OCI-M2 (cell line): ENCODE measurements at regions not wholly inside any gene's neighbourhood (a gene's known extent, or its start where the extent isn't known, plus 50 kb on each side); places are given as distances from the start of the nearest gene placed in this dataset.
"Not testable (repeated sequence)": the region's sequence is repeated elsewhere in the genome, so short reads cannot be mapped to it uniquely, and the experiment has no call there.

Experiments
- DNase-seq: peaks from one replicate; lab custom pipeline; 2025; ENCODE audit not compliant: unreplicated experiment; lab: John Stamatoyannopoulos, UW

DNA sequence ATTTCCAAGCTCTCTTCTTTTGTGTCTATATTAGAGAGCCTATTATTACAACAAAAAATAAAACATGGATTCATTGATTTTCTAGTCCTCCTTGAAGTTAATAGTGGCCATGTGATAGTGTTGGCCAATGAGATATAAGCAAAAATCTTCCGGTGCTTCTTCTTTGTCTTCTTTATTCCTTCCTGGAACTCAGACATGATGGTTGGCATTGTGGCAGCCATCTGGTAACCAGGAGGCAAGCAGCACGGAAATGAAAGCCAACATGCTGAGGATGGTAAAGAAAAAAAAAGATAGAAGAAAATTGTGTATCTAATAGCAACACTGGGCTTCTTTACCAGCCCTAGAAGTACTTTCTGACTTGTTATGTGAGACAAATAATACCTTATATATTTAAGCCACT is 50.8 kb upstream of the SEL1L start:
- no peak for DNase-seq

DNA sequence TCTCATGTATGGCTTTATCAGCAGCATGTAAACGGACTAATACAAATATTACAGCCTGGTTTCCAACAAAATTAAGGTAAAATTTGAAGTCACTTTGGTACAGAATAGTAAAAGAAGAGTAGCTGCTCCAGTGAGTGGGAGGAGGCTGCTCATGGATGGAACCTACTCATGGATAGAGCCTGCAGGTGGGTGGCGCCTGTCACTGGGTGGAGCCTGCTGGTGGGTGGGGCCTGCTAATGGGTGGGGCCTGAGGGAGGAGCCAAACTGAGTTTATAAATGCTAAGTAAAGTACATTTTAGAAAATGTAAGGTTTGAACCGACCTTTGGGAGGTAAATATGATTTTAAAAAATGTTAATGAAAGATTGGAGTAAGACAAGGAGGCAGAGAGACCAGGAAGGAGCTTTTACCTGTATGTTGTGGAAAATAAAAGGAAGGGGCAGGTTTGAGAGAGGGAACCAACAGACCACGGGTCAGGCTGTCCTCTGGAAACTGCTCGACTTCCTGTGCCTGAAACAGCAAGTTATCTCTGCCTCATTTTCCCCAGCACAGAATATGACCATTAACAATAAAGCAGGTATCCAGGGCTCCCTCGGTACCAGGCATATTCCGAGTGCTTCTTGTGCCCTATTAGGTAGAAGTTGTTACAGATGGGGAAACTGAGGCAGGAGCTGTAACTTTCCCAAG is 55.9 kb upstream of the SEL1L start:
- no peak for DNase-seq

DNA sequence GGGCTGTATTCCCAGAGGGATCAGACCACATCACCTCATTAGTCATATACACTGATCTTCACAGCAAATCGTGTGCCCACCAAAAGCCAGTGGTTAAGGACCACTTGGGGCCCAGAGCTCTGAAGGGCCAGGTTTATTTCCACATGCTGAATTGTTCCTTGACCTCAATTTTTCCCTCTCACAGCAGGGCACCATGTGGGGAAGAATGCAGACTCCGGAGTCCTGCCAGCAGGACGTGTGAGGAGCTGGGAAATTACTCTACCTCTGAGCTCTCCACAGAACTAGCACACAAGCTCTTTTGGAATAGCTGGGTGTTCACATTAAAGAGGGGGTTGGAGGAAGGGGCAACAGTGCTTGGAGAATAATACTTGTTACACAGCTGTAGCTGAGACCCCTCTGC is 57.6 kb upstream of the SEL1L start:
- DNase-seq, result no peak

DNA sequence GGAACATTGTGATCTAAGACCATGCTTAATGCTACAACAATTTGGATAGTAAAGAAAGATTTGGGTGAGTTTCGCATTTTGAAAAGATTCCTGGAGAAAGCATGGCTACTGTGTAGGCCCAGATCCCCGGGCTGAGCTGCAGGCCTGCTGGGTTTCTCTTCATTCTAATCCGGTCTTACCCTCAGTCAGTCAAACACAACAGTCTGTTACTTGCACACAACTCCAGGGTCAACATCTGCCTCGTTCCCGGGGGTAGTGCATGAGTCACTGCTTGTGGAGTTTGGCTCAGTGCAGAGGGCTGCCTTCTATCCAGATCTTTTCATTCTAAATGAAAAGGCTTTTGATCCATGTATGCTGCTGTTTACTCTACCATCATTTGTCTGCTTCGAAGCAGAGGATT is 60.4 kb upstream of the SEL1L start:
- no peak for DNase-seq

DNA sequence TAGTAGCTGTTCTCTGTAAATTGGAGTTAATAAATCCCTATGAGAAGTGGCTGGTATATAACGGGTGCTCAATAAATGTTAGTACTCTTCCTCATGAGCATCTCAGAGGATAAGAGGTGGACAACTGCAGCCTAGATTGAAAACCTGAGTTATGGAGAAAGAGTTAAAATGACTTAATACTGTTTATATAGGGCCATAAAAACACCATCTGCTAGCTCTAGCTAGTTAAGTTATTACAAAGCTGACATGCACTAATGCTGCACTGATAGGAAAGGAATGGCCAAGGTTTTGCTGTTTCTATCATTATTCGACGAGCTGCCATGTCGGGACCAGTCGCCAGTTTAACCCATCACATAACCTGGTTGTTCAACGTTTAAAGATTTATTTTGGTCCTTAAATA is 72.0 kb upstream of the SEL1L start:
- no peak for DNase-seq

DNA sequence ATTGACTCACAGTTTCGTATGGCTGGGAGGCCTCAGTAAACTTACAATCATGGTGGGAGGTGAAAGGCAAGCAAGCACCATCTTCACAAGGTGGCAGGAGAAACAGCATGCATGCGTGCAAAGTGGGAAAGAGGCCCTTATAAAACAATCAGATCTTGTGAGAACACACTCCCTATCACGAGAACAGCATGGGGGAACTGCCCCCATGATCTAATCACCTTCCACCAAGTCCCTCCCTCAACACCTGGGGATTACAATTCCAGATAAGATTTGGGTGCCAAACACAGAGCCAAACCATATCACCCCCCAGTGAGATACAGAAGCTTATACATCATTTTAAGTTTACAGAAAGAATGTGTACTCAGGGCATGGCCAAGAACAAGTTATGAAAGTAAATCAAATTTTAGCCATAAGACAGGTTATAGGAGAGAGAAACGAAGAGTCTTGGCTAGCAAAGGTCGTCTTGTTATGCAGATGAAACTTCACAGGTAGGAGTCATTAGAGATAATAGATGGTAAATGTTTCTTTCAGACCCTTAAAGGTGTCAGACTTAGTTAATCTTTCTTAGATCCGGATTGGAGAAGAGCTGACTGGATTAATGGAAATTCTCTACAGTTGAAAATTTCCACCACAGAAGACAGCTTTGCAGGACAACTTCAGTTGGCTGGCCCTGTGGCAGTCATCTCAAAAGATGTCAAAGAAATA is 79.8 kb upstream of the SEL1L start:
- DNase-seq, result no peak

DNA sequence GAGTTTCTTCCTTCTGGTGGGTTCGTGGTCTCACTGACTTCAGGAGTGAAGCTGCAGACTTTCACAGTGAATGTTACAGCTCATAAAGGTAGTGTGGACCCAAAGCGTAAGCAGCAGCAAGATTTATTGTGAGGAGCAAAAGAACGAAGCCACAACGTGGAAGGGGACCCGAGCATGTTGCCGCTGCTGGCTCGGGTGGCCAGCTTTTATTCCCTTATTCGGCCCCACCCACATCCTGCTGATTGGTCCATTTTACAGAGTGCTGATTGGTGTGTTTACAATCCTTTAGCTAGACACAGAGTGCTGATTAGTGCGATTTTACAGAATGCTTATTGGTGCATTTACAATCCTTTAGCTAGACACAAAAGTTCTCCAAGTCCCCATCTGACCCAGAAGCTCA is 80.6 kb upstream of the SEL1L start:
- not testable (repeated sequence) for DNase-seq

DNA sequence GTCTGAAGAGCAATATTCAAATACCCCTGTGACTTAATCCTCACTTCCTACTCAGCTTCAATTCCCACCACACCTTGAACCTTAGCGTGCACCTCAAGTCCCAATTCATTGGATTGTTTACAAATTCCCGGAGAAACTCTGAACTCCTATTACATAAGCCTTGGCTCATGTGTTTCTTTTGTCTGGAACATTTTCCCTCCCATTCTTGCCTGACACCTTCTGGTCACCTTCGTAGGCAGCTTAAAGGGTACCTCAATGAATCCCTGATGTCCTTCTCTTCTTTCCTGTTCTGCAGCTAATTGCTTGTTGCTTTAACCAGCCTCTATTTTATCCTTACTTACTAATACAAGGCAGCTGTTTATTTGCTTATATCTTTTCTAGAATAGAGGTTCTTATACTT is 85.0 kb upstream of the SEL1L start:
- no peak for DNase-seq

DNA sequence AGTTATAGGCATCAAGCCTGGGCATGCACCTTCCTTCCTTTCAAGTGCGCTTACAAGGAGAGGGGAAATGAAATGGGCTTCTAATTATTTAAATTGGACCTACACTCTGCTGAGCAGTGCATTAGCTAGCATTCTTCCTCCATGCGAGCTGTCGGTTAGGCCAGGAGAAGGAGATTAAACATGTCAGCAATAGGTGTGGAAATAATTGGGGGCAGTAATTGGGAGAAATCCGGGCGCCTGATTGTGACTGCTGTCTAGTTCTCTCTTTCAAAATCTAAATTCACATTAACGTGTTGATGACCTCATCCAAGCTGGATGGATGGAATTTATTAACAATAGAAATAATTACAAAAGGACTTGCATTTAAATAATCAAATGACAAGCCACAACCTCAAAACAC is 86.2 kb upstream of the SEL1L start:
- no peak for DNase-seq

DNA sequence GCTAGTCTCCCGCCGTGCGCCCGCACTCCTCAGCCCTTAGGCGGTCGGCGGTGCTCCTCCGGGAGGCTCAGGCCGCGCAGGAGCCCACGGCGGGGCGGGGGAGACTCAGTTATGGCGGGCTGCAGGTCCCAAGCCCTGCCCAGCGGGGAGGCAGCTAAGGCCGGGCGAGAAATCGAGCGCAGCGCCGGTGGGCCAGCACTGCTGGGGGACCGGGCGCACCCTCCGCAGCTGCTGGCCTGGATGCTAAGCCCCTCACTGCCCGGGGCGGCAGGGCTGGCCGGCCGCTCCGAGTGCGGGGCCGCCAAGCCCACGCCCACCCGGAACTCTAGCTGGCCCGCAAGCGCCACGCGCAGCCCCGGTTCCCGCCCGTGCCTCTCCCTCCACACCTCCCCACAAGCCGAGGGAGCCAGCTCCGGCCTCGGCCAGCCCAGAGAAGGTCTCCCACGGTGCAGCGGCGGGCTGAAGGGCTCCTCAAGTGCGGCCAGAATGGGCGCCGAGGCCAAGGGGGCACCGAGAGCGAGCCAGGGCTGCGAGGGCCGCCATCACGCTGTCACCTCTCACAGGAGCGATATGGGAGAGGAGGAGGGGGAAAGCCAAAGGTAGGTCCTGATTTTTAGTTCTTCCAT is 90.2 kb upstream of the SEL1L start:
- not testable (repeated sequence) for DNase-seq

DNA sequence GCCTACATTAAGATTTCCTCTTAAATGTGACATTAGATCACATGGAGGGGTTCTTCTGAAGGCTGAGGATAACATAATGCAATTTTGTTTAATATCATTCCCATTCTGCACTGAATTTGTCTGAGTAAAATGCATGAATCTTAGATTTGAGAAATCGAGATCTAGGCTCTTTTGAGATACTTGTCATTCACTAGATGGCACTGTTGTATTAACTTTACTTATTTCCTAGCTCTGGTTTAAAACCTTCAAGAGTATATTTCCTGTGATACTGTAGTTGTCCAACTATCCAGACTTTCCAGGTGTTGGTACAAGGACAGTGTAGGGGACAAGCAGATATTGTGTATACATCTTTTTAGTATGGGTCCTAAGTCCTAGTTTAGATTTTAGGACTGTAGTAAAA is 91.7 kb upstream of the SEL1L start:
- DNase-seq, result peak; percentile 16

DNA sequence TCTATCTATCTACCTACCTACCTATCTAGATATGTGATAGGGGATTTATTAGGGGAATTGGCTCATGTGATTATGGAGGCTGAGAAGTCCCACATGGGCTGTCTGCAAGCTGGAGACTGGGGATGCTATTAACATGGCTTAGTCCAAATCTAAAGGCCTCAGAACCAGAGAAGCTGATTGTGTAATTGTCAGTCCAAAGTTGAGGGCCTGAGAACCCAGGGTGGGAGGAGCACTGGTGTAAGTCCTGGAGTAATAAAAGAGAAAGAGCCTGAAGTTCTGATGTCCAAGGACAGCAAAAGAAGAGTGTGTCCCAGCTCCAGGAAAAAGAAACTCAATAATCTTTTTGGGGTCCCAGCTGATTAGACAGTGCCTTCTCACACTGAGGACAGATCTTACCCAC is 98.5 kb upstream of the SEL1L start:
- no peak for DNase-seq

DNA sequence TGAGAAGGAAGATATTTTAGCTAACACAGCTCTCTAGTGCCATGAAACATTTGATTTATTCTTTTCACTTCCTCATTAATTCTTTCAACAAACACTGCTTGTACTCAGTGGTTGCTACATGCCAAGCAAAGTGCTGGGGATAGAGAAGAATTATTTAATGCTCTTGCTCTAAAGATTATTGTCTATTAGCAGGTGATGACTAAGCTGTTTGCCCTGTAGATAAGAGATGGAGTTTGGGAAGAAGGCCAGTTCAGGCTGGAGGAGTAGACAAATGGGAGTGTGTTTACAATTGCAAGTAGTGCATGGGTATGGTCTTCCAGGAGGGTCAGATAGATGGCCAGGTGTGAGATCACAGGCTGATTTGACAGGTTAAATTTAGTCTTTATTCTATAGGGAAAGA is 99.8 kb upstream of the SEL1L start:
- DNase-seq, result no peak

DNA sequence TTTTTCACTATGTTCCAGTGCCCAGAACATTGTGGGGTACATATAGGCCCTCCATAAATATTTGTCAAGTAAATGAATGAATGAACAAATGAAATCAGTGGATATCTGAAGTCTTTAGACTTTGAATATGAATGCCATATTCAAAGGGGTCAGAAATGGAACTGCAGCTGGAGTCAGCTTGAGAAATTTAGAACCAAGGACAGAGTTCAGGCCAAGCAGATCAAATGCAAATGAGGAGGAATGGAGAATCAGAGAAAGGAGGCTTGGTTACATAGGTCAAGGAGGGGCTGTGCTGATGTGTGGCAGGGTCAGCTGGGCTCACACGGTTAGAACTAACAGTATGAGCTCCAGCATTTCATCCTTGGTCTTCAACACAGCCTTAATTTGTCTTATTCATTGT is 104.0 kb upstream of the SEL1L start:
- no peak for DNase-seq

DNA sequence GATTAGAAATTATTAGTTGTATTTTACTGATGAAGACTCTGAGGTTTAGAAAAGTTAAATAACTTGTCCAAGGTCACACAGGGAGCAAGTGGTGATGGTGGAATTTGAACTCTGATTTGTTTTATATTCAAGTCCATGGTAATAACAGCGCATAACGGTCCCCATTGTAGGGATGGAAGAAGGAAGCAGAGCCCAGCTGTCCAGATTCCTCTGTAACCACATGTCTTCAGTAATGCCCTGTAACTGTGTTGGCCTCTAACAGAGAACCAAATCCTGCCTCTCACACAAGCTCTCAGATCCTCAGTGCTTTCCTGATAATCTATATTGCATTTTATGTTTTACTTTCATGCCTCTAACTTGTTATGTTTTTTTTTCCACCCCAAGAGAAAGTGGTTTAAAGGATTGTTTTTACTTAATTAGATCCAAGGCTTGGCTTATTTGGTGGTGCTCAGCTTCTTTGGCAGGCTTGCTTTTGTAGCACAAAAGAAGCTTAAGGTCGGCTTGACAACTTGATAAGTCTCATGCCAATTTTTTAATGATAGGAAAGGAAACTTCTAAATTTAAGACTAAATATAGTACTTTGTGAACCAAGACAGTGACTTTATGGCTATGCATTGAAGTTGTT is 105.1 kb upstream of the SEL1L start:
- no peak for DNase-seq

DNA sequence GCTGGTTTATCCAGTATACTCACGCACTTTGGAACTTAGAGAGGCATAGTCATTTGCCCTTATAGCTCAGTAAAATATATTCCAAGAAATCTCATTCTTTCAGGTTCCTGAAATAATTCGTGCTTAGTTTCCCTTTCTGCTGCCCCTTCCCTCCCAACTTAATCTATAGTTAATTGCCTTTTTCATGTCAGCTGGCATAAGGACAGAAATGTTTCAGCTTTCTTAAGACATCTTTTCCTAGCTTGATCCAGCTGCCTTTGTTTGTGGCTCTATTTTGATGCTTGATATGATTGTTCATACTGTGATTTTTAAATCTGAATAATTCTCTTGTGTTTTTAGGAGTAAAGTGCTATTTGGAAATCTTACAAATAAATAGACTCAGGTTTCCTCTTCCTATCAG is 120.0 kb upstream of the SEL1L start:
- no peak for DNase-seq

DNA sequence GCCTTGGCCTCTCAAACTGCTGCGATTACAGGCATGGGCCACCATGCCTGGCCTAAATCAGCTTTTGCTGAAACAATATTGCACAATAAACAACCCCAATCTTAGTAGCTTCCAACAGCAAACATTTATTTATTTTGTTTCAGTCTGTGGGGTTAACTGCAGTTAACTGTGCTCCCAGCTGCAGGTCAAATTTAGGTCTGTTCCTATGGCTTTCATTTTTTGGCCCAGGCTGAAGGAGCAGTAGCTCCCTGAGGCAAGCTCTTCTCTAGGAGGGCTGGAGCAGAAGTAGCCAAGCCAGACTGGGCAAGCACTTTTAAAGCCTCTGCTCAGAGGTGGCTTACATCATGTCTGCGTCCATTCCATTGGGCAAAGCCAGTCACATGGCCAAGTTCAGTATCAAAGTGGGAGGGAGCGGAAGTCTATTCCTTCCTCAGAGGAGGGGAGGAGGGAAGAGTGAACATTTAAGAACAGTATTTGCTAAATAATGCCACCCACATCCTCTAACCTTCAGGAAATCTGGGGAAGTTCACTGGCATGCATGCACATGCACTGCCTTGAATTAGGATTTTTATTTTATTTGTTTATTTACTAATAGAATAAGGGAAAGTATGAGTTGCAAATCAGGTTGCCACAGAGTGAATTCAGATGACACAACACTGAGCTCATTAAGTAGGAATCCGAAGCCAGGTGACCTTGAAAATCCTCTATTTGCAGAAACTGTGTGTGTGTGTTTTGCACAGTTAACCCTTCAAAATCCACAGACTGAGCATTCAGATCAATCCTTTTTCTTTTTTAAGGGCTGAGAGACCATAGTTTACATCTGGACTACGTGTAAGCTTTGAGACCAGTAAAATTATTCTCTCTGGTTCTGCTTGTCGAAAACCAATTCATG is 122.0 kb upstream of the SEL1L start:
- DNase-seq, result no peak

DNA sequence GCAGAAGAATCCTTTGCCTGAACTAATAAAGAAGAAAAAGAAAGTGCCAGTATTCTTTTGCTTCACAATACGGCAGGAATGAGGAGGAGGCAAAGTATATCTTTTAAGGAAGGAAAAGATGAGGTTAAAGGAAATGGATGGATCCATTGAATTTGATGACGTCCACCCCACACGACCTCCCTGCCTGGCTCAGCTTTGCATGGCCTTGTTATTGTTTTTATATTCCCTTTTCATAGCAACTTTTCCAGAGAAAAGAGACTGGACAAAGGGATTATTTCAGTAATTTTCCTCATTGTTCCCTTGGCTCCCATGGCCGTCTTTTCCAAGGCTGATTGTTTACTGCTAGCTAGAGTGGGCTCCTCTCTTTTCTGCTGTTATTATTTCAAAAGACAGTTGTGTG is 123.2 kb upstream of the SEL1L start:
- DNase-seq, result no peak

DNA sequence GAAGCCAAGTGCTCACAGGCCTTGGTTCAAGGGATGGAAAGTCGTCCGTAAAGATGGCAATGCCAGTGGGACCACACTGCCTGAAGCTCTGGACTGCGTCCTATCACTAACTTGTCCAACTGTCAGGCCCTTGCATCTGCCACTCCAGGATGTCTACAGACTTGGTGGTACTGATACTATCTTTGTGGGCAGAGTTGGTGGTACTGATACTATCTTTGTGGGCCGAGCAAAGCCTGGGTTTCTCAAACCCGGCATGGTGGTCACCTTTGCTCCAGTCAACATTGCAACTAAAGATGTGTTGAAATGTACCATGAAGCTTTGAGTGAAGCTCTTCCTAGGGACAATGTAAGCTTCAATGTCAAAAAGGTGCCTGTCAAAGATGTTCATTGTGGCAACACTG is 128.4 kb upstream of the SEL1L start:
- DNase-seq, result no peak

DNA sequence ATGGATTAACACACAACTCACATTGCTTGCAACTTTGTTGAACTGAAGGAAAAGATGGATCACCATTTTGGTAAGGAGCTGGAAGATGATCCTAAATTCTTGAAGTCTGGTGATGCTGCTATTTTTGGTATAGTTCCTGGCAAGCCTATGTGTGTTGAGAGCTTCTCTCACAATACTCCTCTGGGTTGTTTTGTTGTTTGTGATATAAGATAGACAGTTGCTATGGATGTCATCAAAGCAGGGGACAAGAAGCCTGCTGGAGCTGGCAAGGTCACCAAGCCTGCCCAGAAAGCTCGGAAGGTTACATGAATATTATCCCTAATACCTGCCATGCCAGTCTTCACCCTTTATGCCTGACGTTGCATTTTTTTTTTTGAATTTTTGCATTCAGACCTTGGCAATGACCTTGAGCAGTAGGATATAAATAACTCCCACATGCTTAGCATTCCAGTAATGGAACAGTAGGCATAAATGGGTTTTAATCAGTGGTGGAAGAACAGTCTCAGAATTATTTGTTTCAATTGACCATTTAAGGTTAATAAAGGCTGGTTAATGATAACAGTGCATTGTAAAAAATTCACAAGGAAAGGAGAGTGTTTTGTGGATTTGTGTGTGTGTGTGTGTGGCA is 129.0 kb upstream of the SEL1L start:
- DNase-seq, result no peak
